ENCODE measurements at regions not wholly inside any gene's neighbourhood (a gene's known extent, or its start where the extent isn't known, plus 50 kb on each side); places are given as distances from the start of the nearest gene placed in this dataset.

- DNase-seq: no peak
These were observed 140.4 kb upstream of the NPVF start for GRCh38 chr7:25368599-25369201.

GRCh38 chr7:25369786-25370185 lies 141.5 kb upstream of the NPVF start:
- no peak for DNase-seq

- DNase-seq: no peak
These were observed 143.7 kb upstream of the NPVF start for GRCh38 chr7:25371972-25372371.

GRCh38 chr7:25375805-25376600 lies 147.7 kb upstream of the NPVF start:
- no peak for DNase-seq

- no peak for DNase-seq
These were observed 151.3 kb upstream of the NPVF start for GRCh38 chr7:25379351-25380300.

GRCh38 chr7:25381818-25382589 lies 153.7 kb upstream of the NPVF start:
- DNase-seq: no peak

GRCh38 chr7:25382869-25383268 lies 154.6 kb upstream of the NPVF start:
- DNase-seq: no peak

- no peak for DNase-seq
These were observed 155.1 kb upstream of the NPVF start for GRCh38 chr7:25383402-25383801.

GRCh38 chr7:25384788-25385505 lies 156.7 kb upstream of the NPVF start:
- DNase-seq: no peak

GRCh38 chr7:25385506-25386136 lies 157.3 kb upstream of the NPVF start:
- no peak for DNase-seq

- DNase-seq: no peak
These were observed 158.0 kb upstream of the NPVF start for GRCh38 chr7:25386311-25386744.

GRCh38 chr7:25388681-25389080 lies 160.4 kb upstream of the NPVF start:
- no peak for DNase-seq

- peak in 1 of 2 donors; percentile 13 for DNase-seq
These were observed 161.3 kb upstream of the NPVF start for GRCh38 chr7:25389489-25390106.

- no peak for DNase-seq
These were observed 163.1 kb upstream of the NPVF start for GRCh38 chr7:25391295-25391861.

- DNase-seq: no peak
These were observed 163.8 kb upstream of the NPVF start for GRCh38 chr7:25391961-25392587.

- no peak for DNase-seq
These were observed 164.5 kb upstream of the NPVF start for GRCh38 chr7:25392588-25393338.

GRCh38 chr7:25395976-25396375 lies 167.7 kb upstream of the NPVF start:
- no peak for DNase-seq

- DNase-seq: no peak
These were observed 168.4 kb upstream of the NPVF start for GRCh38 chr7:25396668-25397067.

- no peak for DNase-seq
These were observed 170.1 kb upstream of the NPVF start for GRCh38 chr7:25398418-25398817.
